SK-N-SH (cell line): ENCODE measurements at regions not wholly inside any gene's neighbourhood (a gene's known extent, or its start where the extent isn't known, plus 50 kb on each side); places are given as distances from the start of the nearest gene placed in this dataset.

Experiments used
- CTCF ChIA-PET: fragments of 300-600, 350-600 bp; formaldehyde crosslinking; extraction: SDS; loops from one replicate; lab custom pipeline; 2021; lab: Yijun Ruan, JAX
- POLR2A ChIA-PET: fragments of 350-600 bp; sonication (Branson Sonifier 250); formaldehyde crosslinking; extraction: SDS; loops from one replicate; lab custom pipeline; 2020; ENCODE audit warnings: antibody characterized with exemption, inconsistent platforms; lab: Yijun Ruan, JAX
- DNase-seq: peaks from one replicate; pipeline ENCODE4 v3.0.0; 2012
- H2AFZ ChIP-seq: fragments of 200-600 bp; sonication (generic); 2 replicates; pipeline ENCODE4 v1.8.1; 2016; ENCODE audit warnings: antibody characterized with exemption, mild to moderate bottlenecking, low read depth
- H3F3A ChIP-seq: fragments of 200-600 bp; sonication (generic); replicated peaks from 2 replicates; pipeline ENCODE3; 2016; ENCODE audit warnings: antibody characterized with exemption, mild to moderate bottlenecking; ENCODE audit not compliant: insufficient read depth
- H3K27ac ChIP-seq, 2 experiments: fragments of 200-500 bp in 1 of 2; fragments of 200-600 bp in 1 of 2; sonication (Bioruptor generic) in 1 of 2; sonication (generic), shearing (Covaris generic) in 1 of 2; 2 replicates each; pipeline versions ENCODE4 v1.5.1 to v1.6.1; 2014 to 2016; ENCODE audit warnings: low read depth in 2 of 2, inconsistent platforms in 1 of 2, low read length in 1 of 2, mild to moderate bottlenecking in 1 of 2, mixed read lengths in 1 of 2
- H3K27me3 ChIP-seq: fragments of 200-600 bp; sonication (generic), shearing (Covaris generic); 2 replicates; pipeline ENCODE4 v1.6.1; 2016; ENCODE audit warnings: mixed run types; ENCODE audit not compliant: insufficient read depth
- H3K36me3 ChIP-seq, 2 experiments: fragments of 200-500 bp in 1 of 2; fragments of 200-600 bp in 1 of 2; sonication (Bioruptor generic) in 1 of 2; sonication (generic) in 1 of 2; replicated peaks in 1 of 2; 2 replicates each; pipeline versions ENCODE3 to v1.5.1; 2014 to 2016; ENCODE audit warnings: low read length in 1 of 2, mild to moderate bottlenecking in 1 of 2; ENCODE audit not compliant: insufficient read depth in 2 of 2, control insufficient read depth in 1 of 2
- H3K4me1 ChIP-seq, 2 experiments: fragments of 200-500 bp in 1 of 2; fragments of 200-600 bp in 1 of 2; sonication (Bioruptor generic) in 1 of 2; sonication (generic), shearing (Covaris generic) in 1 of 2; 2 replicates each; pipeline versions ENCODE4 v1.5.1 to v1.6.1; 2014 to 2016; ENCODE audit warnings: low read depth in 1 of 2, low read length in 1 of 2, mixed run types in 1 of 2; ENCODE audit not compliant: insufficient read depth in 2 of 2, control insufficient read depth in 1 of 2
- H3K4me2 ChIP-seq: fragments of 200-600 bp; sonication (generic), shearing (Covaris generic); 2 replicates; pipeline ENCODE4 v1.6.1; 2017; ENCODE audit warnings: mixed run types
- H3K4me3 ChIP-seq, 2 experiments: fragments of 200-500 bp in 1 of 2; fragments of 200-600 bp in 1 of 2; sonication (Bioruptor generic) in 1 of 2; sonication (generic), shearing (Covaris generic) in 1 of 2; 2 replicates each; pipeline versions ENCODE4 v1.5.1 to v1.8.1; 2014 to 2016; ENCODE audit warnings: low read depth in 2 of 2, inconsistent platforms in 1 of 2, low read length in 1 of 2, mild to moderate bottlenecking in 1 of 2, mixed read lengths in 1 of 2, moderate library complexity in 1 of 2
- H3K79me2 ChIP-seq: fragments of 200-600 bp; sonication (generic); 2 replicates; pipeline ENCODE4 v1.8.1; 2017; ENCODE audit warnings: mild to moderate bottlenecking; ENCODE audit not compliant: insufficient read depth
- H3K9ac ChIP-seq: fragments of 200-600 bp; sonication (generic); 2 replicates; pipeline ENCODE4 v1.6.1; 2017; ENCODE audit warnings: mixed run types
- H3K9me2 ChIP-seq: fragments of 200-600 bp; sonication (generic); 2 replicates; pipeline ENCODE4 v1.6.1; 2017; ENCODE audit warnings: mixed run types
- H3K9me3 ChIP-seq: fragments of 200-600 bp; sonication (generic); 2 replicates; pipeline ENCODE4 v1.6.1; 2017; ENCODE audit warnings: mixed run types, mild to moderate bottlenecking, moderate library complexity
- H4K20me1 ChIP-seq: fragments of 200-600 bp; sonication (generic); 2 replicates; pipeline ENCODE4 v1.6.1; 2017; ENCODE audit warnings: mild to moderate bottlenecking, mixed run types; ENCODE audit not compliant: insufficient read depth
- ELF1 ChIP-seq: IDR thresholded peaks from 2 replicates; pipeline ENCODE4 v1.4.0; 2012
- FOXM1 ChIP-seq: IDR thresholded peaks from 2 replicates; pipeline ENCODE4 v1.4.0; 2012; ENCODE audit warnings: low read depth, mild to moderate bottlenecking
- MXI1 ChIP-seq: IDR thresholded peaks from 2 replicates; pipeline ENCODE4 v1.6.1; 2012; ENCODE audit warnings: mild to moderate bottlenecking, low read depth, low read length, improper control_type of control experiment
- NFIC ChIP-seq: IDR thresholded peaks from 2 replicates; pipeline ENCODE4 v1.4.0; 2012; ENCODE audit warnings: borderline replicate concordance
- POLR2AphosphoS5 ChIP-seq: IDR thresholded peaks from 2 replicates; pipeline ENCODE4 v1.6.1; 2012; ENCODE audit warnings: low read depth, low read length
- RAD21 ChIP-seq: IDR thresholded peaks from 2 replicates; pipeline ENCODE4 v1.6.1; 2012; ENCODE audit warnings: mild to moderate bottlenecking, low read length
- RCOR1 ChIP-seq: fragments of 150-350 bp; IDR thresholded peaks from 2 replicates; pipeline ENCODE4 v1.6.1; 2017; ENCODE audit warnings: antibody characterized with exemption, low read length
- SMC3 ChIP-seq: IDR thresholded peaks from 2 replicates; pipeline ENCODE4 v1.6.1; 2012; ENCODE audit warnings: low read depth, low read length, improper control_type of control experiment
- TCF12 ChIP-seq: IDR thresholded peaks from 2 replicates; pipeline ENCODE4 v1.4.0; 2012
- TEAD4 ChIP-seq: IDR thresholded peaks from 2 replicates; pipeline ENCODE4 v1.4.0; 2012; ENCODE audit warnings: mild to moderate bottlenecking, borderline replicate concordance; ENCODE audit not compliant: insufficient read depth
- YY1 ChIP-seq: IDR thresholded peaks from 2 replicates; pipeline ENCODE4 v1.4.0; 2012; ENCODE audit warnings: low read depth, mild to moderate bottlenecking
- WGBS: methylation state at CpG from one replicate; pipeline ENCODE4 v1.1.6; 2017; ENCODE audit warnings: low lambda C conversion rate; 5-methylcytosine and 5-hydroxymethylcytosine counted together
- TF ChIP-seq, protein P1 (sequence below): IDR thresholded peaks from 2 replicates; pipeline ENCODE4; 2012
- TF ChIP-seq, protein P2 (sequence below): fragments of 150-350 bp; IDR thresholded peaks from 2 replicates; pipeline ENCODE4 v1.6.1; 2017; ENCODE audit warnings: antibody characterized with exemption, low read length, low read depth, borderline replicate concordance

DNA sequence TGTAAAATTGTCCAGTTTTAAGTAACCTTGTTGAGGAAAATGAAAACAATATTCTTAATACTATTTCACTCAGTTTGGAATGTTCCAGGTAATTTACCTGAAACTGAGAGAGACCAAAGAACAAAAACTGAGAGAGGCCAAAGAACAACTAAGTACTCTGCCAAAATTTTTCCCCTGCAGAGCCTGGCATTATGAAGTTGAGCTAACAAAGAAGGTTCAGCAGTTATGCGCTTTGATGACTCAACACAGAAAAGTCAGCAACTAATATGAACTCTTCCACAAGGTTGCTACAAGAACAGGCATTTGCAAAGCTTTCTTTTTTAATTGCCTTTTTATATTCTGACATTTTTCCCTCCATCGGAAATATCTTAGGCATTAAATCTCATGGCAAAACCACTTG lies 270.9 kb downstream of the CHRM3 start:
- Histone ChIP-seq H3K4me1 (no peaks in the 10 kb centered on the region; a peak in 1 of 4 replicates), H4K20me1 (no peaks in the 10 kb centered on the region), H3K27me3 (no peaks in the 10 kb centered on the region), H3K4me2 (no peak overlapping the region), H3K9me2 (no peaks in the 10 kb centered on the region), H3K9ac (no peak overlapping the region), H2AFZ (no peak overlapping the region), H3K9me3 (no peaks in the 10 kb centered on the region; the same call in 1 of the 2 replicates), H3K79me2 (no peaks in the 10 kb centered on the region), H3K27ac (no peak overlapping the region), H3K36me3 (no peaks in the 10 kb centered on the region), H3F3A (no peaks in the 10 kb centered on the region), H3K4me3 (no peak overlapping the region)
- WGBS: 82% methylated on average over 2 of the region's 2 CpGs
- ChIA-PET CTCF (no interaction called here), POLR2A (no interaction called here)
- DNase-seq: no peak
- no peak for TF ChIP-seq TEAD4
- TF ChIP-seq TCF12: no peak
- no peak for TF ChIP-seq FOXM1

DNA sequence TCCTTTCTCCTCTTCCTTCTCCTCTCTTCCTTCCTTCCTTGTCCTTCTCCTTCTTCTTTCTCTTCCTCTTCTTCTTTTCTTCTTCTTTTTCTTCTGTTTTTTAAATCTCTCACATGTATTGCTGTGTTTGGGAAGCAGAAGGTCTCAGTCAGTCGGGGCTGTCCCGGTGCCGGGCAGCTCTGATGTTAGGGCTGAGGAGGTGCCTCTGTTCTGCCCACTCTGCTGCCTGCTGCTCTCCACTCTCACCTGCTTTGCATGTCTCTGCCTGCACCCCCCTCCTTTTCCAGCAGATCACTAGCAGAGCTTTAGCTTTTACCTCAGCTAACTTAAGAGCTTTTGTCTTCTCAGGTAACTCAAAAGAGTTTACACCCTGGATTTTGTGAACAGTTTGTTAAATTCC lies 276.6 kb downstream of the CHRM3 start:
- H3K4me2 ChIP-seq: no peak overlapping the region
- no peaks in the 10 kb centered on the region for H3K9me2 ChIP-seq
- no peaks in the 10 kb centered on the region; the same call in 1 of the 2 replicates for H3K9me3 ChIP-seq
- no peak for DNase-seq
- no peaks in the 10 kb centered on the region for H3K36me3 ChIP-seq
- CTCF ChIA-PET: no interaction called here
- H2AFZ ChIP-seq: no peak overlapping the region
- H3K9ac ChIP-seq: no peak overlapping the region
- H3K27ac ChIP-seq: 0 out of 4 replicates have a peak overlapping the region, but pooled peaks of 1 of the 2 experiments have one; percentile 29
- H4K20me1 ChIP-seq: no peaks in the 10 kb centered on the region
- peaks cover 0 to 7% of the 10 kb centered on the region in 2 experiments; a peak in 1 of 4 replicates for H3K4me1 ChIP-seq
- 73% methylated on average over 3 of the region's 3 CpGs for WGBS
- H3K4me3 ChIP-seq: no peak overlapping the region
- TF ChIP-seq POLR2AphosphoS5 (no peak), TCF12 (no peak), ELF1 (no peak), MXI1 (no peak), RAD21 (no peak), RCOR1 (no peak), NFIC (no peak), YY1 (no peak), SMC3 (no peak)
- TF ChIP-seq, protein P1, sequence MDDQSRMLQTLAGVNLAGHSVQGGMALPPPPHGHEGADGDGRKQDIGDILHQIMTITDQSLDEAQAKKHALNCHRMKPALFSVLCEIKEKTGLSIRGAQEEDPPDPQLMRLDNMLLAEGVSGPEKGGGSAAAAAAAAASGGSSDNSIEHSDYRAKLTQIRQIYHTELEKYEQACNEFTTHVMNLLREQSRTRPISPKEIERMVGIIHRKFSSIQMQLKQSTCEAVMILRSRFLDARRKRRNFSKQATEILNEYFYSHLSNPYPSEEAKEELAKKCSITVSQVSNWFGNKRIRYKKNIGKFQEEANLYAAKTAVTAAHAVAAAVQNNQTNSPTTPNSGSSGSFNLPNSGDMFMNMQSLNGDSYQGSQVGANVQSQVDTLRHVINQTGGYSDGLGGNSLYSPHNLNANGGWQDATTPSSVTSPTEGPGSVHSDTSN: no peak
- TF ChIP-seq, protein P2, sequence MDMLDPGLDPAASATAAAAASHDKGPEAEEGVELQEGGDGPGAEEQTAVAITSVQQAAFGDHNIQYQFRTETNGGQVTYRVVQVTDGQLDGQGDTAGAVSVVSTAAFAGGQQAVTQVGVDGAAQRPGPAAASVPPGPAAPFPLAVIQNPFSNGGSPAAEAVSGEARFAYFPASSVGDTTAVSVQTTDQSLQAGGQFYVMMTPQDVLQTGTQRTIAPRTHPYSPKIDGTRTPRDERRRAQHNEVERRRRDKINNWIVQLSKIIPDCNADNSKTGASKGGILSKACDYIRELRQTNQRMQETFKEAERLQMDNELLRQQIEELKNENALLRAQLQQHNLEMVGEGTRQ: no peak
- no peaks in the 10 kb centered on the region for H3K79me2 ChIP-seq
- no peaks in the 10 kb centered on the region for H3K27me3 ChIP-seq
- POLR2A ChIA-PET: no interaction called here
- H3F3A ChIP-seq: no peaks in the 10 kb centered on the region
